Fibroblast of the aortic adventitia (primary cell): ENCODE measurements at regions not wholly inside any gene's neighbourhood (a gene's known extent, or its start where the extent isn't known, plus 50 kb on each side); places are given as distances from the start of the nearest gene placed in this dataset.

Experiments
- DNase-seq: peaks from one replicate; pipeline ENCODE4 v3.0.0-alpha.2; 2010; ENCODE audit warnings: low read depth
- H3K4me3 ChIP-seq: 2 replicates; pipeline ENCODE4 v1.5.1; 2011; ENCODE audit warnings: low read depth, mild to moderate bottlenecking, control low read depth, low read length, moderate library complexity
- TF ChIP-seq, protein P1 (sequence below): IDR thresholded peaks from 2 replicates; pipeline ENCODE4 v1.5.1; 2011; ENCODE audit warnings: mild to moderate bottlenecking, low read length, control low read depth, inconsistent platforms; ENCODE audit not compliant: insufficient read depth

DNA sequence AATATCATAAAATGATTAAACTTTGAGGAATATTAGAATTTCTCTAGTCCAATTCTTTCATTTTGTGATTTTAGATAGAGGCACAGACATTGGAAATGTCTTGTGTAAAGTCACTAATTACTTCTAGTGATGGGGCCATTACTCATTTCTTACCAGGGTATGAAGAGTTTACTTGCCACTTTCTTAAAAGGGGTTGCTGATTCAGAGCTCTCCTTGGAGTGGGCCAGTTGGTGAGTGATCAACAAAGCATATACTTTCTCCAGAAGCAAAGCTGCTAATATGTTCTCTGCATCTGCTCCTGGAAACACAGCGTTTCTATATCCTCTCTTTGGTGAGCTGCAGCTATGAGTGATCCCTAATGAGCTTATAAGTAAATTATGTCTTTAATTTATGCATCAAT lies 408.9 kb upstream of the LRATD1 start:
- TF ChIP-seq, protein P1, sequence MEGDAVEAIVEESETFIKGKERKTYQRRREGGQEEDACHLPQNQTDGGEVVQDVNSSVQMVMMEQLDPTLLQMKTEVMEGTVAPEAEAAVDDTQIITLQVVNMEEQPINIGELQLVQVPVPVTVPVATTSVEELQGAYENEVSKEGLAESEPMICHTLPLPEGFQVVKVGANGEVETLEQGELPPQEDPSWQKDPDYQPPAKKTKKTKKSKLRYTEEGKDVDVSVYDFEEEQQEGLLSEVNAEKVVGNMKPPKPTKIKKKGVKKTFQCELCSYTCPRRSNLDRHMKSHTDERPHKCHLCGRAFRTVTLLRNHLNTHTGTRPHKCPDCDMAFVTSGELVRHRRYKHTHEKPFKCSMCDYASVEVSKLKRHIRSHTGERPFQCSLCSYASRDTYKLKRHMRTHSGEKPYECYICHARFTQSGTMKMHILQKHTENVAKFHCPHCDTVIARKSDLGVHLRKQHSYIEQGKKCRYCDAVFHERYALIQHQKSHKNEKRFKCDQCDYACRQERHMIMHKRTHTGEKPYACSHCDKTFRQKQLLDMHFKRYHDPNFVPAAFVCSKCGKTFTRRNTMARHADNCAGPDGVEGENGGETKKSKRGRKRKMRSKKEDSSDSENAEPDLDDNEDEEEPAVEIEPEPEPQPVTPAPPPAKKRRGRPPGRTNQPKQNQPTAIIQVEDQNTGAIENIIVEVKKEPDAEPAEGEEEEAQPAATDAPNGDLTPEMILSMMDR, result no peak
- DNase-seq, result no peak
- no peak overlapping the region for H3K4me3 ChIP-seq

DNA sequence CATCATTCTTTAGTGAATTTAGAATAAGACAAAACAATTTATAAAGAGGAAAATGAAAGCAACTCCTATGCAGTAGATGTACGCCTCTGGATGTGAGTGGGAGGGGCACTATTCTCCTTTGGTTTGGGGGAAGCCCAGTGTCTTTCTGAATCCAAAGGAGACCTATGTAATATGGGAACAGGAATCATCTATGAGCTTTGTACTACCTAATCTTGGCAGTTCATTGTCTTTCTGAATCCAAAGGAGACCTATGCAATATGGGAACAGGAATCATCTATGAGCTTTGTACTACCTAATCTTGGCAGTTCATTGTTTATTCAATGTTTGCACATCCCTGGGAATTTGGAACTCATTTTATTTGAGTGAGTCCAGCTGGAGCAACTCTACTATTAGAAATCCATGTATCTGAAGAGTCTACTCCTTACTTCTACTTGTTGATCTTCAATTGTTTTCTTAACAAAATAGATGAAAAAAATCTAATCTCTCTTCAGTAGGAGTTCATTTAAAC lies 401.1 kb upstream of the LRATD1 start:
- no peak overlapping the region for H3K4me3 ChIP-seq
- DNase-seq, result peak; percentile 0
- TF ChIP-seq, protein P1, result no peak

DNA sequence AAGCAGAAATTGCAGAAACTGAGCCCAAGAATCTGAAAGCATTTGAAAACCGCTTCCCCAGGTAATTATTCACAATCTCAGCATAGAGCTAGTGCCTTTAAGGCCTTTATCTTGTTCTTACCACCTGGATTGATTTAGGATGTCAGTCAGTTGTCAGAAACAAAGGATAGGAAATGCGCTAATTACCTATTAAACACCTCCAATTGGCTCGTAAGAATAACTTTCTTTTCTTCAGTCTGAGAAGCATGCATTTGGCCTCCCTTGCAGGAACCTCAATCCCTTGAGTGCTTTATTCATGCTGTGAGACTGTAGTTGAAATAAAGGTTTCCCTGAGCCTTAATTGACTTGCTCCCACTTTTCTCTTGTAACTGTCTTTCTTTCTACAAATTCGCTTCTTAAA lies 400.3 kb upstream of the LRATD1 start:
- TF ChIP-seq, protein P1, result no peak
- H3K4me3 ChIP-seq, result no peak overlapping the region
- DNase-seq, result no peak

DNA sequence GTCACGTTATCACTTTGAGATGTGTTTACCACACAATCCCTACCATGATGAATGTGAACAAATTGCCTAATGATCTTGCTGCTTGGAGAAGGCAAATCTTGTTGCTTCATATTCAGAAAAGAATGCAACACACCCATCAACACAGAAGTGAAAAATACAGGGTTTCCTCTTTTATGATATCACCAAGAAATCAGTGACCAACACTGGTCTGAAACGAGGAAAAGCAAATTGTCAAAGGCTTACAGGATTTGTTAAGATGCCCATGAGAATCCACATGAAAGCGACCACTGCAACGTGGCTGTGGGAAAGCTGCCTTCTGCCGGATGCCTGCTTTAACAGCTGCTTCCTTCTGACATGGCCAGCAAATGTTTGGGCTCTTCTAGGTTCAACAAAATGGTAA lies 397.6 kb upstream of the LRATD1 start:
- no peak for DNase-seq
- no peak overlapping the region for H3K4me3 ChIP-seq
- TF ChIP-seq, protein P1, result no peak

DNA sequence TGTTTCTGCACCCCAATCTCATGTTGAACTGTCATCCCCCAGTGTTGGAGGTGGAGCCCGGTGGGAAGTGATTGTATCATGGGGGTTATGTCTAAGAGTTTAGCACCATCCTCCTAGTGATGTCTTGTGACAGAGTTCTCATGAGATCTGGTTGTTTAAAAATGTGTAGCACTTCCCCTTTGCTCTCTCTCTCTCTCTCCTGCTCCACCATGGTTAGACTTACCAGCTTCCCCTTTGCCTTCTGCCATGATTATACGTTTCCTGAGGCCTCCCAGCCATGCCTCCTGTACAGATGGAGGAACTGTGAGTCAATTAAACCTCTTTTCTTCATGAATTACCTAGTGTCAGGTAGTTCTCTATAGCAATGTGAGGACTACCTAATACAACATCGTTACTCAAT lies 396.9 kb upstream of the LRATD1 start:
- TF ChIP-seq, protein P1, result no peak
- DNase-seq, result no peak
- H3K4me3 ChIP-seq, result no peak overlapping the region

DNA sequence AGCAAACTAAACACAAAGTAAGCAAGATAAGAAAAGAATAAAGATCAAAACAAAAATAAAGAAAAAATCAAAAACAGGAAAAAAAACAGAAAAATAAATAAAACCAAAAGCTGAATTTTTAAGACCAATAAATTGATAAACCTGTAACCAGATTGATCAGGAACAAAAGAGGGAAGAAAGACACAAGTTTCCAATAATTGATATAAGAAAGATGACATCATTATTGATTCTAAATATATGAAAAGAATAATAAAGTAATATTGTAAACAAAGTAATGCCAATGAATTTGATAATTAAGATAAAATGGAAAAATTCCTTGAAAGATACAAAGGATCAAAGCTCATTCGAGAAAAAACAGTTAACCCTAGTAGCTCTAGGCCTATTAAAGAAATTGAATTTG lies 394.6 kb upstream of the LRATD1 start:
- TF ChIP-seq, protein P1, result no peak
- H3K4me3 ChIP-seq, result no peak overlapping the region
- DNase-seq, result no peak

DNA sequence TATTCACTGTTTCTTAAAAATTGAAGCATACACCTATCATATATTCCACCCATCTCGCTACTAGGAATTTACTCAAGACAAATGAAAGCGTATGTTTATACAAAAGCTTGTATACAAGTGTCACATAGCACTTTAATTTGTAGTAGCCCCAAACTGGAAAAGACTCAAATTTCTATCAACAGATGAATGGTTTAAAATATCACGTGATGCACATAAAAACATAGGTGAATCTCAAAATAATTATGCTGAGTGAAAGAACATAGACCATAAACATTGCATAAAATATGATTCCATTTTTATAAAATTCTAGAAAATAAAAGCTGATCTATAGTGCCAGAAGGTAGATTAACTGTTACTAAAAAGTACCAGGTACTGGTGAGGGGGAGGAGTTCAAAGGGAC lies 392.9 kb upstream of the LRATD1 start:
- TF ChIP-seq, protein P1, result no peak
- H3K4me3 ChIP-seq, result no peak overlapping the region
- DNase-seq, result no peak
